WERI-Rb-1 (cell line): ENCODE measurements at regions not wholly inside any gene's neighbourhood (a gene's known extent, or its start where the extent isn't known, plus 50 kb on each side); places are given as distances from the start of the nearest gene placed in this dataset.

Experiments
- DNase-seq: peaks from one replicate; pipeline ENCODE4 v3.0.0-alpha.2; 2020
- H3K27ac ChIP-seq: fragments of 250-450 bp; sonication (Bioruptor Pico); 2 replicates; pipeline ENCODE4 v1.5.1; 2020; ENCODE audit warnings: mild to moderate bottlenecking, moderate library complexity
- H3K27me3 ChIP-seq: fragments of 250-450 bp; sonication (Bioruptor Pico); 2 replicates; pipeline ENCODE4 v1.5.1; 2021; ENCODE audit warnings: mild to moderate bottlenecking, low read depth, moderate library complexity; ENCODE audit not compliant: insufficient read depth, severe bottlenecking
- H3K36me3 ChIP-seq: fragments of 250-450 bp; sonication (Bioruptor Pico); 2 replicates; pipeline ENCODE4 v1.5.1; 2020; ENCODE audit warnings: mild to moderate bottlenecking, moderate library complexity
- H3K4me3 ChIP-seq: 2 replicates; pipeline ENCODE4 v1.5.1; 2011; ENCODE audit warnings: low read depth, mild to moderate bottlenecking, control low read depth, low read length
- H3K9me3 ChIP-seq: fragments of 250-450 bp; sonication (Bioruptor Pico); 2 replicates; pipeline ENCODE4 v1.5.1; 2021; ENCODE audit warnings: mild to moderate bottlenecking, moderate library complexity; ENCODE audit not compliant: severe bottlenecking
- TF ChIP-seq, protein P1 (sequence below): IDR thresholded peaks from 2 replicates; pipeline ENCODE4 v1.5.1; 2011; ENCODE audit warnings: low read depth, mild to moderate bottlenecking, control low read depth, inconsistent platforms, low read length

DNA sequence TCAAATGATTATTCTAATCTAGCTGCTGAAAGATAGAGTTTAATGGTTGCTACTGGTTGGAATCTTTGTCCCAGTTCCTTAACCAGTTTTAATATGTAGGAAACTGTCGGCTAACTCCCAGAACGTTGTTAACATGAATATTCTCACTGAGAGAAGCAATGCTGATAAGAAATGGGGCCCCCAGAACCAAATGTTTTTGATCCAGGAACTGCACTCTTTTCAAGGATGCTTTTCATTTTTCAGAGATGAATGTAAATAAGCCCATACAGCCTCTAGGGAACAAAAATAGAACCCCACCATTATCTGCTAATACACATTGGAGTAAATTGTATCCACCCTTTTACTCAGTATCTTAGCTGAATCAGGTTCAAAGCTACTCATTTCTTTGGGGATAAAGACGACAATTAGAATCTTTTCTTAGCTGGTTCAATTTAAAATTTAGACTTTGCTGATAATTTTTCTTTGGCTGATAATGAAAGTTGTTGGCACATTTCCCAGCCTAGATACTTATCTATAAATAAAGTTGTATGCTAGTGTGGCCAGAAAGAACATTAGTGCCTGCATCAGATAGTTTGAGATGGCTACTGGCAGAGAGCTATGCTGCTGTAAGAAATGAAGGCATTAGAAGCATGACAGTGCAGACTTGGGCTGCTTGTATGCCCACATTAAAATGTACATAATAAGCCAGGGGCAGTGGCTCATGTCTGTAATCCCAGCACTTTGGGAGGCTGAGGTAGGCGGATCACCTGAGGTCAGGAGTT, 323.3 kb upstream of the PDGFD start:
- Histone ChIP-seq H3K36me3 (no peaks in the 10 kb centered on the region), H3K9me3 (no peaks in the 10 kb centered on the region), H3K27ac (no peak overlapping the region), H3K4me3 (no peak overlapping the region), H3K27me3 (no peaks in the 10 kb centered on the region)
- DNase-seq = no peak
- TF ChIP-seq, protein P1, sequence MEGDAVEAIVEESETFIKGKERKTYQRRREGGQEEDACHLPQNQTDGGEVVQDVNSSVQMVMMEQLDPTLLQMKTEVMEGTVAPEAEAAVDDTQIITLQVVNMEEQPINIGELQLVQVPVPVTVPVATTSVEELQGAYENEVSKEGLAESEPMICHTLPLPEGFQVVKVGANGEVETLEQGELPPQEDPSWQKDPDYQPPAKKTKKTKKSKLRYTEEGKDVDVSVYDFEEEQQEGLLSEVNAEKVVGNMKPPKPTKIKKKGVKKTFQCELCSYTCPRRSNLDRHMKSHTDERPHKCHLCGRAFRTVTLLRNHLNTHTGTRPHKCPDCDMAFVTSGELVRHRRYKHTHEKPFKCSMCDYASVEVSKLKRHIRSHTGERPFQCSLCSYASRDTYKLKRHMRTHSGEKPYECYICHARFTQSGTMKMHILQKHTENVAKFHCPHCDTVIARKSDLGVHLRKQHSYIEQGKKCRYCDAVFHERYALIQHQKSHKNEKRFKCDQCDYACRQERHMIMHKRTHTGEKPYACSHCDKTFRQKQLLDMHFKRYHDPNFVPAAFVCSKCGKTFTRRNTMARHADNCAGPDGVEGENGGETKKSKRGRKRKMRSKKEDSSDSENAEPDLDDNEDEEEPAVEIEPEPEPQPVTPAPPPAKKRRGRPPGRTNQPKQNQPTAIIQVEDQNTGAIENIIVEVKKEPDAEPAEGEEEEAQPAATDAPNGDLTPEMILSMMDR = no peak

DNA sequence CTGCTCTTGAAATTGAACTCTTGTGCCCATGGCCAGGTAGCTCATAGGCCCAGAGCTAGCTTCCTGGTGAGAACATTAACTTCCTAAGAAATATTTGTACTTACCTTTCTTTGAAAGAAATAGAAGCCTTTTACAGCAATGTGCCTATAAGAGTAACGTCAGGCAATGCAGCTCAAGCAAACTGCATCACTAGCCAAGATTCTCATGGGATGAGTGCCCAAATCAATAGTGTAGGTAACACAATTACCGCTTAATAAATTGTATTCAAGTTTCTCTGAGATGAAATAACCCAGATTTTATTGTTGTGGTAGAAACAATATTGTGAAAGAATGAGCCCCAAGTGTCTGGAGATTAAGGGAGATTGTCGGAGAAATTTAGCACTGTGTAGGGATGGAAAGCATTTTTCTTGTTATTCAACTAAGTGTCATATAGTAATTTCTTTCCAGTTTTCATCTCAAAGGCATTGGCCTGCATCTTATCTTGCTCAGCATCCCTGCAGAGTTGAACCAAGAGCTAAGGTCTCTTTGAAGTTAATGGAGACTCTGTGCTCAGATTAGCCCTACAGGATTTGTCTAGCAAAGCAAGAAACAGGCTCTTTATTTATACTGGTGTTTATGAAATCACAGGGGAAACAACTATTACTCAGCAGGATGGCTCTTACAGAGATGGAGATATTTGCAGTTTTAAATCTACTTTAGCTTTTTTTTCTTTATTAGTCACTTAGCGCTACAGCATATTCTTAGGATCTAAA, 321.0 kb upstream of the PDGFD start:
- Histone ChIP-seq H3K27me3 (no peaks in the 10 kb centered on the region), H3K4me3 (no peak overlapping the region), H3K9me3 (no peaks in the 10 kb centered on the region), H3K36me3 (no peaks in the 10 kb centered on the region), H3K27ac (no peak overlapping the region)
- DNase-seq = no peak
- TF ChIP-seq, protein P1 = no peak

DNA sequence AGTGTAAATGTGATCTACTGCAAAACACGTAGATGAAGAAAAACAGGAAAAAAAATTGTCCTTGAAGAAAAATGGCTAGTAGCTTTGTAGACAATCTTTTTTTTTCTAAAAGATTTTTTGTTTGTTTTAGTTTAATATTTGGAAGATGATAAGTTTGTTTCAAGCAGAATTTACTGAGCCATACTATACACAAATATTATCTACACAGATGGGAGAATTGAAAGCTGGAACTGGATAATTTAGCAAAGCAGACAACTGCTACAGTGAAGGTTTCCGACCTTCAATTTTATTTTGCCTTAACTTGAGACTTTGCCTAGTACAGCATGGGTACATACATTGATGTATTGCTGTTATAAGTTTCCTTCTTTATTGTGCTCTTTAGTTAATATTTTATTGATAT, 313.0 kb upstream of the PDGFD start:
- TF ChIP-seq, protein P1 = no peak
- Histone ChIP-seq H3K27me3 (no peaks in the 10 kb centered on the region), H3K36me3 (no peaks in the 10 kb centered on the region), H3K27ac (no peak overlapping the region), H3K9me3 (no peaks in the 10 kb centered on the region), H3K4me3 (no peak overlapping the region)
- no peak for DNase-seq

DNA sequence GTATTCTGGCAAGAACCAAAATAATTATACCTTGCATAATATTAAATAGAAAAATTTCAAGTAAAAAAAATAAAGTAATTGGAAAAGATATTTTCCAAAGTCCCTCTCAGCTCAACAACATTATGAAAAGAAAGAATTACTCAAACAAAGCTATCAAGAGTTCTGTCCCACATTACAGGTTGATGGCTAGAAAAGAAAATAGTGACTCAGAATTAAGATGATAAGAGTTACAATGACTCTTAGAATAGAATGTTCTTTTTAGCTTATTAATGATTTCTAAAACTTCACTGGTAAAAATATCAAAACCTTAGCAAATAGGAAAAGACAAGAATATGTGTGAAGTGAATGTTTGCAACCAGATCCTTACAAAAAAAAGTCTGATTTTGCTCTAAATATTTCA, 312.5 kb upstream of the PDGFD start:
- TF ChIP-seq, protein P1 = no peak
- no peaks in the 10 kb centered on the region for H3K27me3 ChIP-seq
- DNase-seq = no peak
- H3K27ac ChIP-seq = no peak overlapping the region
- H3K4me3 ChIP-seq = no peak overlapping the region
- no peaks in the 10 kb centered on the region for H3K36me3 ChIP-seq
- no peaks in the 10 kb centered on the region for H3K9me3 ChIP-seq

DNA sequence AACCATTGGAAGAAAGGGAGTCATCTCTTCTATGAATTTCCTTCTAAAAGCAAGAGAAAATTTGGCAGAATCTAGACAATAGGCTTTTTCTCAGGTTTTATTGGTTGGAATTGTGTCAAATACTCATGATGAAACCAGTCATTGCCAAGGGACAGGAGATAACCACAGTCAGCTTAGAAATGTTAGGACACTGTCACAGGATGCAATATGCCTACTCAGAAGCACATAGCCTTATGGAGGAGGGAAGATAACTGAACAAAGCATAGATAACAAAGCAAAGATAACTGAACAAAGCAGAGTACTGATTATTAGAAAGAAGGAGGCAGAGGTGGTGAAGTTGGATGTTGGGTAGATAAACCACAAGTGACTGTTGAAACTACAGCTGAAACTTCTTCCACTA, 303.5 kb upstream of the PDGFD start:
- no peak overlapping the region for H3K4me3 ChIP-seq
- no peaks in the 10 kb centered on the region for H3K36me3 ChIP-seq
- TF ChIP-seq, protein P1 = no peak
- no peaks in the 10 kb centered on the region for H3K27me3 ChIP-seq
- no peak for DNase-seq
- no peak overlapping the region for H3K27ac ChIP-seq
- no peaks in the 10 kb centered on the region for H3K9me3 ChIP-seq
